Right atrium auricular region (tissue), 2 donors: ENCODE measurements at regions not wholly inside any gene's neighbourhood (a gene's known extent, or its start where the extent isn't known, plus 50 kb on each side); places are given as distances from the start of the nearest gene placed in this dataset.
A peak's percentile ranks its signal among the peaks of the same experiment; 100 is the strongest.

Experiments
- DNase-seq: peaks from one replicate; pipeline ENCODE4 v3.0.0-alpha.2; 2019; ENCODE audit warnings: low spot score
- H3K27ac ChIP-seq, 2 donors: fragments of 200-600 bp; sonication (generic); 1 replicate in 1 of 2; 2 replicates in 1 of 2; pipeline ENCODE4 v1.5.1; 2016 to 2019
- H3K27me3 ChIP-seq, 2 donors: fragments of 200-600 bp; sonication (generic); one replicate each; pipeline versions ENCODE4 v1.5.1 to v1.6.0; 2017 to 2019
- H3K36me3 ChIP-seq: fragments of 200-600 bp; sonication (generic); one replicate; pipeline ENCODE4 v1.5.1; 2016
- H3K4me1 ChIP-seq, 2 donors: fragments of 200-600 bp; sonication (generic); one replicate each; pipeline versions ENCODE4 v1.5.1 to v1.6.0; 2017 to 2019
- H3K4me3 ChIP-seq, 2 donors: fragments of 200-600 bp; sonication (generic); 1 replicate in 1 of 2; 2 replicates in 1 of 2; pipeline ENCODE4 v1.5.1; 2017 to 2019; ENCODE audit warnings: mild to moderate bottlenecking in 1 of 2, moderate library complexity in 1 of 2
- H3K9me3 ChIP-seq, 2 donors: fragments of 200-600 bp; sonication (generic); one replicate each; pipeline ENCODE4 v1.5.1; 2019
- TF ChIP-seq, protein P1 (sequence below), 2 donors: fragments of 200-600 bp; sonication (generic); IDR thresholded peaks; one replicate each; pipeline ENCODE4 v1.5.1; 2019; ENCODE audit warnings: antibody characterized with exemption in 2 of 2

DNA sequence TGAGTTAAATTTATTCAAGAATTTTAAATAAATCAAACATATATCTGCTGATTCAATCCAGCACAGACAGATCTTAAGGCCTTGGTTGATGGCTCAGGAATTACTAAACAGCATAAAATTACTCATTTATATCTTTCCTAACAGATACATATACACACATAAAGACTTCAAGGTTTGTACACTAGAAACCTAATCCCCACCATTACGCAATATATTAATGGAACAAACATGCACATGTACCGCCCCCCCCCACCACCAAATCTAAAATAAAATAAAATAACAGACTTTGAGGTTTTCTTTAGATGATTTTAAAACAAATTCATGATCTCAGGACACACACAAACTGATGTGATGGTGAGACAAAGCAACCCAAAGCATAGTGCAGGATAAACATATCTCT, 333.9 kb upstream of the DDX53 start:
- H3K27me3 ChIP-seq = no peaks in the 10 kb centered on the region
- H3K4me1 ChIP-seq = no peaks in the 10 kb centered on the region
- DNase-seq = no peak
- TF ChIP-seq, protein P1, sequence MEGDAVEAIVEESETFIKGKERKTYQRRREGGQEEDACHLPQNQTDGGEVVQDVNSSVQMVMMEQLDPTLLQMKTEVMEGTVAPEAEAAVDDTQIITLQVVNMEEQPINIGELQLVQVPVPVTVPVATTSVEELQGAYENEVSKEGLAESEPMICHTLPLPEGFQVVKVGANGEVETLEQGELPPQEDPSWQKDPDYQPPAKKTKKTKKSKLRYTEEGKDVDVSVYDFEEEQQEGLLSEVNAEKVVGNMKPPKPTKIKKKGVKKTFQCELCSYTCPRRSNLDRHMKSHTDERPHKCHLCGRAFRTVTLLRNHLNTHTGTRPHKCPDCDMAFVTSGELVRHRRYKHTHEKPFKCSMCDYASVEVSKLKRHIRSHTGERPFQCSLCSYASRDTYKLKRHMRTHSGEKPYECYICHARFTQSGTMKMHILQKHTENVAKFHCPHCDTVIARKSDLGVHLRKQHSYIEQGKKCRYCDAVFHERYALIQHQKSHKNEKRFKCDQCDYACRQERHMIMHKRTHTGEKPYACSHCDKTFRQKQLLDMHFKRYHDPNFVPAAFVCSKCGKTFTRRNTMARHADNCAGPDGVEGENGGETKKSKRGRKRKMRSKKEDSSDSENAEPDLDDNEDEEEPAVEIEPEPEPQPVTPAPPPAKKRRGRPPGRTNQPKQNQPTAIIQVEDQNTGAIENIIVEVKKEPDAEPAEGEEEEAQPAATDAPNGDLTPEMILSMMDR (IDR thresholded peaks at IDR 0.05) = no peak
- no peaks in the 10 kb centered on the region for H3K9me3 ChIP-seq
- H3K4me3 ChIP-seq = no peak overlapping the region
- no peak overlapping the region for H3K27ac ChIP-seq
- no peaks in the 10 kb centered on the region for H3K36me3 ChIP-seq

DNA sequence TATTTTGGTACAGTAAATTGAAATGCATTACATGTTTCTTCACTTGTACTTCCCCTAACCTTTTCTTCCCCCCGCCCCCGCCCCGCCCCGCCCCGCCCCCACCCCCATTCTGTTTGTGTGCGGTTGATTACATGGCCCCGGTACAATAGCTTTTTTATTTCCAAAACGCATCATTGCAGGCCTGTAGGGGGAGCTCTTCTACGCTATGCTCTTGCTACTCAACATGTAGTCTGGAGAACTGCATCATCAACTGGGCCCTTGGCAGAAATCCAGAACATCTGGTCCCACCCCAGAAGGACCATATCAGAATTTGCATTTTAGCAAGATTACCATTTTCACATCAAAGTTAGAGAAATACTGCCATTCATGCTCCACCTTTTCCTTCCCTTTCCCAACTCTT, 333.3 kb upstream of the DDX53 start:
- no peaks in the 10 kb centered on the region for H3K27me3 ChIP-seq
- H3K4me1 ChIP-seq = no peaks in the 10 kb centered on the region
- DNase-seq = no peak
- H3K9me3 ChIP-seq = no peaks in the 10 kb centered on the region
- no peak overlapping the region for H3K4me3 ChIP-seq
- no peaks in the 10 kb centered on the region for H3K36me3 ChIP-seq
- no peak overlapping the region for H3K27ac ChIP-seq
- TF ChIP-seq, protein P1 (IDR thresholded peaks at IDR 0.05) = peak in 1 of 2 donors; percentile 26

DNA sequence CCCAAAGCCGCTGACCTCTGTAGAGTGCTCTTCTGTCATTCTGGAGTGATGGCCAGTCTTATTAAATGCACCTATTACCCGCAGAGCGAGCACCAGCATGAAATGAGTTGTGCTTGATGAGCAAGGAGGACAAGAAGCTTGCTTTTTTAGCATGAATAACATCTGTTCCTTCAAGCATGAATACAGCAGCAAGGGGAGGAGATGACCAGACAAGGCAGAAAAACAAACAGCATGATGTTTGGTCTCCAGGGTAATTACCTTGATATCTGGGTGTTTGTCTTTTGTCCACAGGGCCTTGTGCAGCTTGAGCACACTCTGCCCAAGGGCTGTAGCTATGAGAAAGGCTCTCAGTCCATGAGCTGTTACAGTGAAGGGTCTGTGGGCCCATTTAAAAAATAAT, 324.8 kb upstream of the DDX53 start:
- no peak for DNase-seq
- H3K4me1 ChIP-seq = no peaks in the 10 kb centered on the region
- H3K36me3 ChIP-seq = no peaks in the 10 kb centered on the region
- no peaks in the 10 kb centered on the region for H3K9me3 ChIP-seq
- no peaks in the 10 kb centered on the region for H3K27me3 ChIP-seq
- TF ChIP-seq, protein P1 (IDR thresholded peaks at IDR 0.05) = no peak
- no peak overlapping the region for H3K27ac ChIP-seq
- H3K4me3 ChIP-seq = no peak overlapping the region

DNA sequence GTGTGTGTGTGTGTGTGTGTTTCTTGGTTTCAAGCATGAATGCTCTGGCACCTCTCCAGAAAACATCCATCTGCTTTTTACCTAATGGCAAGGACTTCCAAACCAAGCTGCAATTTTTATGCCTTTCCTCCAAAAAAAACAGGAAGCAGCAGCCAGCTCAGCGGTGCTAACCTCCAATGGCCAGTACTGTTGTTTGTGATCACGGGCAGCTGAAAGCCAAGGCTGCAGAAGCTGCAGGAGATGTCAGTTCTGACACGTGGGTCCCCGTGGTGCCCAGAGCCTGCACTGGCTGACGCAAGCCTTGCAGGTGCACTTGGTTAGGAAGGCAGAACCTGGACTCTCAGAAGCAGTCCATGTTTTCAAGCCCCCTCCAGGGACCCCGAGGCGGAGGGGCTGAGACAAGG, 313.6 kb upstream of the DDX53 start:
- TF ChIP-seq, protein P1 (IDR thresholded peaks at IDR 0.05) = no peak
- Histone ChIP-seq H3K9me3 (no peaks in the 10 kb centered on the region), H3K27ac (no peak overlapping the region), H3K4me3 (no peak overlapping the region), H3K36me3 (no peaks in the 10 kb centered on the region), H3K27me3 (no peaks in the 10 kb centered on the region), H3K4me1 (no peaks in the 10 kb centered on the region)
- DNase-seq = no peak

DNA sequence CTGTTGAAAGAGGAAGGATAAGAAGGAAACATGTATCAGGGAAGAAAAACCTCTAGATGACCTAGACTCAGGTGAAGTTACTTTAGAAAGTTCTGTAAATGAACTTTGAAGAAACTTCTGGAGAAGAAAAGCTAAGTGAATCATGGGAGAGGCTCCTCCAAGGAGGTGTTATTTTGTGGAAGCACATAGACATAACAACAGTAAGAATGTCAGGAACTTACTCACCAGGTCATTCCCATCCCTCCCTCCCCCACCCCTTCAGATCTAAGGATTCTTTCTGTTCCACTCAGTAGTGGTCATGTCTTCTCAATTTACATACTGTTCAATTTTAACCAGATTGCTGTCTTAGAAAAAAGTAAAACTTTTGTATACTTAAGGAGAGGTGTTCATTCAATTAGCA, 310.5 kb upstream of the DDX53 start:
- TF ChIP-seq, protein P1 (IDR thresholded peaks at IDR 0.05) = no peak
- Histone ChIP-seq H3K4me1 (no peaks in the 10 kb centered on the region), H3K36me3 (no peaks in the 10 kb centered on the region), H3K27ac (no peak overlapping the region), H3K27me3 (no peaks in the 10 kb centered on the region), H3K9me3 (no peaks in the 10 kb centered on the region), H3K4me3 (no peak overlapping the region)
- no peak for DNase-seq

DNA sequence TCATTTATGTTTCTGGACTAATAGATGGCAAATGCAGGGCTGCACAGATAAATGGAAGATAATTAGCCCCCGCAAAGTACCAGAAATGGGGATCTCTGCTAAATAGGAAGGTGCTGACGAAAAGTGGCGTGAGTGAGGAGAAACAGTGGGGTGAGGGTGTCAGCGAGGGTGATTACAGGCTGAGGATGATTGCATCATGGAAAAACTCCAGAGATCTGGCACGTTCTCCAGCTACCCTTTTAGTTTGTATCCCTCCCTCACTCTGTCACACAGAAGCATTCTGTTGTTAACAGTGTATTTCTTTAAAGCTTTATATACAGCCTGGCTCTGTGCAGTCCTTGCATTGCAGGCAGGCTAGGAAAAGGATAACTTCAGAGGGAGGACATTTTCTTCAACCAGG, 309.6 kb upstream of the DDX53 start:
- no peaks in the 10 kb centered on the region for H3K4me1 ChIP-seq
- H3K27me3 ChIP-seq = no peaks in the 10 kb centered on the region
- no peaks in the 10 kb centered on the region for H3K9me3 ChIP-seq
- H3K27ac ChIP-seq = no peak overlapping the region
- DNase-seq = no peak
- no peak overlapping the region for H3K4me3 ChIP-seq
- no peaks in the 10 kb centered on the region for H3K36me3 ChIP-seq
- TF ChIP-seq, protein P1 (IDR thresholded peaks at IDR 0.05) = no peak
